Mesothelial cell of epicardium (in vitro differentiated cells): ENCODE measurements at regions not wholly inside any gene's neighbourhood (a gene's known extent, or its start where the extent isn't known, plus 50 kb on each side); places are given as distances from the start of the nearest gene placed in this dataset.

Experiments
- DNase-seq, 2 experiments: peaks; one replicate each; pipeline ENCODE4 v3.0.0; 2021; ENCODE audit warnings: low spot score in 2 of 2; ENCODE audit not compliant: unreplicated experiment in 2 of 2
- H3K27ac Mint-ChIP-seq: 2 replicates; pipeline ENCODE4 v1.8.0; 2021; ENCODE audit warnings: mixed read lengths
- H3K27me3 Mint-ChIP-seq: 2 replicates; pipeline ENCODE4 v1.8.0; 2021; ENCODE audit warnings: low read depth, mixed read lengths
- H3K36me3 Mint-ChIP-seq: 2 replicates; pipeline ENCODE4 v1.8.0; 2021; ENCODE audit warnings: mixed read lengths
- H3K4me1 Mint-ChIP-seq: 2 replicates; pipeline ENCODE4 v1.8.0; 2021; ENCODE audit warnings: mixed read lengths
- H3K4me3 Mint-ChIP-seq: 2 replicates; pipeline ENCODE4 v1.8.0; 2021; ENCODE audit warnings: mild to moderate bottlenecking, moderate library complexity, mixed read lengths
- H3K9me3 Mint-ChIP-seq: 2 replicates; pipeline ENCODE4 v1.8.0; 2021; ENCODE audit warnings: mixed read lengths
- CTCF ChIP-seq: fragments of 200-600 bp; sonication (generic); IDR thresholded peaks from one replicate; pipeline ENCODE4 v1.5.0; 2021; ENCODE audit warnings: antibody characterized with exemption; ENCODE audit not compliant: unreplicated experiment

GRCh38 chr5:38707352-38708210, 138.2 kb upstream of the OSMR start:
- Mint-ChIP-seq H3K27ac (peak overlapping the region; percentile 80), H3K4me1 (peaks cover 28% of the 10 kb centered on the region), H3K36me3 (no peaks in the 10 kb centered on the region), H3K9me3 (peaks cover 4% of the 10 kb centered on the region), H3K27me3 (no peaks in the 10 kb centered on the region), H3K4me3 (no peak overlapping the region)
- DNase-seq: no peak
- no peak for TF ChIP-seq CTCF

- Mint-ChIP-seq H3K27ac (peak overlapping the region; percentile 10), H3K4me1 (peaks cover 28% of the 10 kb centered on the region), H3K9me3 (peaks cover 3% of the 10 kb centered on the region), H3K4me3 (no peak overlapping the region), H3K27me3 (no peaks in the 10 kb centered on the region), H3K36me3 (no peaks in the 10 kb centered on the region)
- DNase-seq: no peak
- no peak for TF ChIP-seq CTCF
Measured at GRCh38 chr5:38709678-38710306, 136.0 kb upstream of the OSMR start.

GRCh38 chr5:38710627-38711026, 135.2 kb upstream of the OSMR start:
- H3K9me3 Mint-ChIP-seq: no peaks in the 10 kb centered on the region
- DNase-seq: no peak
- H3K27me3 Mint-ChIP-seq: no peaks in the 10 kb centered on the region
- peaks cover 28% of the 10 kb centered on the region for H3K4me1 Mint-ChIP-seq
- no peak overlapping the region for H3K27ac Mint-ChIP-seq
- no peak for TF ChIP-seq CTCF
- H3K4me3 Mint-ChIP-seq: no peak overlapping the region
- H3K36me3 Mint-ChIP-seq: no peaks in the 10 kb centered on the region

GRCh38 chr5:38712391-38712790, 133.4 kb upstream of the OSMR start:
- Mint-ChIP-seq H3K36me3 (no peaks in the 10 kb centered on the region), H3K9me3 (no peaks in the 10 kb centered on the region), H3K27ac (no peak overlapping the region), H3K4me3 (no peak overlapping the region), H3K4me1 (peaks cover 19% of the 10 kb centered on the region), H3K27me3 (no peaks in the 10 kb centered on the region)
- TF ChIP-seq CTCF: no peak
- DNase-seq: no peak

- Mint-ChIP-seq H3K27ac (no peak overlapping the region), H3K9me3 (no peaks in the 10 kb centered on the region), H3K4me1 (peaks cover 13% of the 10 kb centered on the region), H3K27me3 (no peaks in the 10 kb centered on the region), H3K36me3 (no peaks in the 10 kb centered on the region), H3K4me3 (no peak overlapping the region)
- no peak for DNase-seq
- no peak for TF ChIP-seq CTCF
Measured at GRCh38 chr5:38714240-38714639, 131.6 kb upstream of the OSMR start.
